Lung (tissue), 11 donors: ENCODE measurements at regions not wholly inside any gene's neighbourhood (a gene's known extent, or its start where the extent isn't known, plus 50 kb on each side); places are given as distances from the start of the nearest gene placed in this dataset.

ENCODE experiments used
- ATAC-seq: fragments of 200-7000 bp; cut with Tn5 transposase; one replicate; pipeline ENCODE4 v1.9.1; 2020; ENCODE audit warnings: moderate number of reproducible peaks; ENCODE audit not compliant: insufficient read depth, low FRiP score
- DNase-seq, 3 donors: peaks; one replicate each; pipeline ENCODE4 v3.0.0-alpha.2; 2013 to 2017
- H3K27ac ChIP-seq, 2 donors: one replicate each; pipeline ENCODE4 v1.5.1; 2013; ENCODE audit warnings: mild to moderate bottlenecking in 2 of 2, moderate library complexity in 2 of 2, control low read depth in 1 of 2, inconsistent platforms in 1 of 2, low read depth in 1 of 2, low read length in 1 of 2
- H3K27me3 ChIP-seq, 3 donors: one replicate each; pipeline ENCODE4 v1.5.1; 2013; ENCODE audit warnings: low read length in 2 of 3; ENCODE audit not compliant: control insufficient read depth in 3 of 3, insufficient read depth in 3 of 3
- H3K36me3 ChIP-seq, 4 donors: one replicate each; pipeline ENCODE4 v1.5.1; 2013; ENCODE audit warnings: low read length in 4 of 4, mild to moderate bottlenecking in 1 of 4, moderate library complexity in 1 of 4; ENCODE audit not compliant: control insufficient read depth in 4 of 4, insufficient read depth in 4 of 4
- H3K4me1 ChIP-seq, 5 donors: one replicate each; pipeline ENCODE4 v1.5.1; 2013; ENCODE audit warnings: low read length in 5 of 5, mild to moderate bottlenecking in 2 of 5, moderate library complexity in 1 of 5; ENCODE audit not compliant: control insufficient read depth in 5 of 5, insufficient read depth in 5 of 5
- H3K4me3 ChIP-seq: one replicate; pipeline ENCODE4 v1.5.1; 2013; ENCODE audit warnings: mild to moderate bottlenecking, control low read depth, moderate library complexity
- H3K9ac ChIP-seq, 2 donors: one replicate each; pipeline ENCODE4 v1.5.1; 2013; ENCODE audit warnings: low read length in 2 of 2, control low read depth in 1 of 2; ENCODE audit not compliant: insufficient read depth in 1 of 2
- H3K9me3 ChIP-seq, 4 donors: one replicate each; pipeline ENCODE4 v1.5.1; 2013; ENCODE audit warnings: low read length in 3 of 4, mild to moderate bottlenecking in 1 of 4, moderate library complexity in 1 of 4; ENCODE audit not compliant: control insufficient read depth in 4 of 4, insufficient read depth in 3 of 4
- WGBS, 2 donors: extraction: QIAGEN DNeasy Blood & Tissue Kit; methylation state at CpG; one replicate each; pipeline ENCODE4 v1.1.7; 2013; 5-methylcytosine and 5-hydroxymethylcytosine counted together
- TF ChIP-seq, protein P1 (sequence below): IDR thresholded peaks from 2 replicates; pipeline ENCODE4 v1.5.1; 2012; ENCODE audit warnings: mild to moderate bottlenecking; ENCODE audit errors: control extremely low read depth, extremely low read depth
- donor health status: control.
- donor health status: control.
- donor health status: Bipolar disorder and iron deficiency.
- donor health status: healthy.
- donor health status: DM: yes; HTN: yes; CAD: no.

- TF ChIP-seq, protein P1, sequence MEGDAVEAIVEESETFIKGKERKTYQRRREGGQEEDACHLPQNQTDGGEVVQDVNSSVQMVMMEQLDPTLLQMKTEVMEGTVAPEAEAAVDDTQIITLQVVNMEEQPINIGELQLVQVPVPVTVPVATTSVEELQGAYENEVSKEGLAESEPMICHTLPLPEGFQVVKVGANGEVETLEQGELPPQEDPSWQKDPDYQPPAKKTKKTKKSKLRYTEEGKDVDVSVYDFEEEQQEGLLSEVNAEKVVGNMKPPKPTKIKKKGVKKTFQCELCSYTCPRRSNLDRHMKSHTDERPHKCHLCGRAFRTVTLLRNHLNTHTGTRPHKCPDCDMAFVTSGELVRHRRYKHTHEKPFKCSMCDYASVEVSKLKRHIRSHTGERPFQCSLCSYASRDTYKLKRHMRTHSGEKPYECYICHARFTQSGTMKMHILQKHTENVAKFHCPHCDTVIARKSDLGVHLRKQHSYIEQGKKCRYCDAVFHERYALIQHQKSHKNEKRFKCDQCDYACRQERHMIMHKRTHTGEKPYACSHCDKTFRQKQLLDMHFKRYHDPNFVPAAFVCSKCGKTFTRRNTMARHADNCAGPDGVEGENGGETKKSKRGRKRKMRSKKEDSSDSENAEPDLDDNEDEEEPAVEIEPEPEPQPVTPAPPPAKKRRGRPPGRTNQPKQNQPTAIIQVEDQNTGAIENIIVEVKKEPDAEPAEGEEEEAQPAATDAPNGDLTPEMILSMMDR, result no peak
- peaks cover 0 to 21% (median 0%) of the 10 kb centered on the region in 5 donors for H3K4me1 ChIP-seq
- no peaks in the 10 kb centered on the region for H3K27me3 ChIP-seq
- ATAC-seq (no peak), DNase-seq (peak; percentile 83 to 85 (median 84))
- H3K27ac ChIP-seq, result no peak overlapping the region
- H3K9me3 ChIP-seq, result no peaks in the 10 kb centered on the region
- no peak overlapping the region for H3K4me3 ChIP-seq
- H3K36me3 ChIP-seq, result no peaks in the 10 kb centered on the region
- WGBS, 2 donors, result 60 to 74% methylated on average over 11 of the region's 11 CpGs
- no peak overlapping the region for H3K9ac ChIP-seq
These were observed 185.5 kb downstream of the RGS3 start for GRCh38 chr9:113649054-113649453.

DNA sequence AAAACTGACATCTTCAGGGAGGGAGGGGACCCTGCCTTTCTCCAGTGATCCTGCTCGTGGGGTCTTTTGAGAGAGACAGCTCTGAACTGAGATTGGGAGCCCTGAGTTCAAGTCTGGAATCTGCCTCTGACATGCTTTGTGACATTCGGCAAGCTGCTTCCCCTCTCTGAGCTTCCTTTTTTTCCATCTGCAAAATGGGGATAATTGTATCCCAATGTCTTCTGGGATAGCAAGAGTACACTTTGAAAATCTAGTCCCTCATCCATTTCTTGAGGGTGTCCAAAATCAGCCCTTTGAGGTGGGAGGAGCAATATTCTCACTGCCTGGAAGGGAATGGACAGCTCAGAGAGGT, 186.3 kb downstream of the RGS3 start:
- DNase-seq (no peak), ATAC-seq (no peak)
- Histone ChIP-seq H3K9me3 (no peaks in the 10 kb centered on the region), H3K36me3 (no peaks in the 10 kb centered on the region), H3K4me1 (peaks cover 0 to 28% (median 0%) of the 10 kb centered on the region in 5 donors), H3K4me3 (no peak overlapping the region), H3K9ac (no peak overlapping the region), H3K27me3 (no peaks in the 10 kb centered on the region), H3K27ac (no peak overlapping the region)
- TF ChIP-seq, protein P1, result no peak
- WGBS, 2 donors, result 88% methylated on average over 2 of the region's 2 CpGs

GRCh38 chr9:113650207-113651131, 186.9 kb downstream of the RGS3 start:
- TF ChIP-seq, protein P1, result no peak
- WGBS, 2 donors, result 82 to 90% methylated on average over 16 of the region's 16 CpGs
- no peak overlapping the region for H3K9ac ChIP-seq
- DNase-seq (no peak), ATAC-seq (no peak)
- H3K27ac ChIP-seq, result no peak overlapping the region
- no peaks in the 10 kb centered on the region for H3K27me3 ChIP-seq
- H3K4me3 ChIP-seq, result no peak overlapping the region
- no peaks in the 10 kb centered on the region for H3K36me3 ChIP-seq
- no peaks in the 10 kb centered on the region for H3K9me3 ChIP-seq
- H3K4me1 ChIP-seq, result peaks cover 0 to 33% (median 4%) of the 10 kb centered on the region in 5 donors

DNA sequence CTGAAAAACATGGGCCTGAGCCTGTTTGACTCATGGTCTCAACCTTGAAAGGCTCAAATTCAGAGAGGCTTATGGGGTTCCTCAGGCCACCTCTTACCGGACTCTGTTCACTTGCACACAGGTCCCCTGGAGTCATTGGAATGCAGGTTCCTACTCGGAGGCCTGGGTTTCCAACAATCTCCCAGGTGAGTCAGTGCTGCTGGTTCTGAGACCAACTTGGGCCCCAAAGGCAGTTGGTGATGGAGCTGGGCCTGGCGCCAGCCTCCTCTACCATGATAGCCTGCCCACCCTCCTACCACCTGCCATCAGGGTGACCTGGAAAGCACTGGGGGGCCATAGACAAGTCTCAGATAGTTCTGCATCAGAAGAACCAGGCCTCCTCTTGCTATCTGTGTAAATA, 188.4 kb downstream of the RGS3 start:
- WGBS, 2 donors, result 98% methylated on average over 3 of the region's 3 CpGs
- H3K4me1 ChIP-seq, result peaks cover 0 to 33% (median 5%) of the 10 kb centered on the region in 5 donors
- DNase-seq (no peak), ATAC-seq (no peak)
- no peak overlapping the region for H3K27ac ChIP-seq
- no peak overlapping the region for H3K9ac ChIP-seq
- H3K27me3 ChIP-seq, result no peaks in the 10 kb centered on the region
- no peak overlapping the region for H3K4me3 ChIP-seq
- TF ChIP-seq, protein P1, result no peak
- no peaks in the 10 kb centered on the region for H3K36me3 ChIP-seq
- no peaks in the 10 kb centered on the region for H3K9me3 ChIP-seq
